ENCODE measurements at regions not wholly inside any gene's neighbourhood (a gene's known extent, or its start where the extent isn't known, plus 50 kb on each side); places are given as distances from the start of the nearest gene placed in this dataset.

DNA sequence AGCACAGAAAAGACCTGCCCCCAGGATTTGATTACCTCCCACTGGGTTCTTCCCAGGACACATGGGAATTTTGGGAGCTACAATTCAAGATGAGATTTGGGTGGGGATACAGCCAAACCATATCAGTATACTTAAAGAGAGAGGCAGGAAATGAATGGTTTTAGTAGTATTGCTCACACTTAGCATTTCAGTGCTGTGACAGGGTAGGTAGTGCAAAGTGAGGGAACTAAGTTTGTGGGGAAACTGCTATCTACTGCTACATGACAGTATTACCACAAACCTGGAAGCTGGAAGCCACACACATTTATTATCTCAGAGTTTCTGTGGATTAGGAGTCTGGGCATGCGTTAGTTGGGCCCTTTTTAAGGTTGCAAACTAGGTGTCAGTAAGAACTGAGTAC, 450.7 kb downstream of the LPIN1 start:
- peaks cover 15% of the 10 kb centered on the region for H3K4me1 Mint-ChIP-seq (ENCODE audit: low read depth)
- DNase-seq (no peak), ATAC-seq (no peak)
- no peak overlapping the region for H3K4me3 Mint-ChIP-seq
- peaks cover 11% of the 10 kb centered on the region for H3K9me3 Mint-ChIP-seq
- no peaks in the 10 kb centered on the region for H3K27me3 Mint-ChIP-seq (ENCODE audit: low read depth)
- H3K36me3 Mint-ChIP-seq (ENCODE audit: insufficient read depth), result no peaks in the 10 kb centered on the region

DNA sequence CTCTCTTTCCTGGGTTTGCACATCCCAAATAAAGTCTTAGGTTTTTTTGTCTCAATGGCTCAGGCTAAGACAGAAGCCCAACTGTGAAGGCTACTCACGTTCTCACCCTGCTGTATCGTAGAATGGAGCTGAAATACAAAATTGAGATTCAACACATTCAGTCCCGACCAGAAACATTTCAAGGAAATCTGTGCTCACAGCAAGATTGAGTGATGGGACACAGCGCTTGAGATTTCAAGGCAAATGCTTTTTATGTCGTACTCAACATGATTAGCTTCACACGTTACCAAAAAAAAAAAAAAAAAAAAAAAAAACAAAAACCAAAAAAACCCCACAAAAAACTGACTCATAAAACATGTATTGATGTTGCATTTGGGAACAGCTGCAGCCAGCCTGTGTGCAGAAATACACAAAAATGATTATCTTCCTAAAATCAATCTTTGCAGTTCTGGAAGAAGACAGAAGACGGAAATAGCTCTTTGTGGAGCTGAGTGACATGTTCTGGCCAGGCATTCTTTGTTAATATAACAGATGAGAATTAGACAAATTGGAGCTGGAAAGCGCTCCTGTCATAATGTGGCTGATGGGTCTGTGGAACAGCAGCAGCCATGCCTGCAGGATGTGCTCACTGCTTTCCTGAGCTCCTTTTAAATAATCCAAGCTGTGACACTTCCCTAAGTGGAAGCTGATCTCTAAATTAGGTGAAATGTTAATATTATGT, 453.2 kb downstream of the LPIN1 start:
- no peak overlapping the region for H3K4me3 Mint-ChIP-seq
- peaks cover 11% of the 10 kb centered on the region for H3K9me3 Mint-ChIP-seq
- H3K27me3 Mint-ChIP-seq (ENCODE audit: low read depth), result no peaks in the 10 kb centered on the region
- ATAC-seq, result no peak
- no peak for DNase-seq
- no peaks in the 10 kb centered on the region for H3K36me3 Mint-ChIP-seq (ENCODE audit: insufficient read depth)
- H3K4me1 Mint-ChIP-seq (ENCODE audit: low read depth), result no peaks in the 10 kb centered on the region

DNA sequence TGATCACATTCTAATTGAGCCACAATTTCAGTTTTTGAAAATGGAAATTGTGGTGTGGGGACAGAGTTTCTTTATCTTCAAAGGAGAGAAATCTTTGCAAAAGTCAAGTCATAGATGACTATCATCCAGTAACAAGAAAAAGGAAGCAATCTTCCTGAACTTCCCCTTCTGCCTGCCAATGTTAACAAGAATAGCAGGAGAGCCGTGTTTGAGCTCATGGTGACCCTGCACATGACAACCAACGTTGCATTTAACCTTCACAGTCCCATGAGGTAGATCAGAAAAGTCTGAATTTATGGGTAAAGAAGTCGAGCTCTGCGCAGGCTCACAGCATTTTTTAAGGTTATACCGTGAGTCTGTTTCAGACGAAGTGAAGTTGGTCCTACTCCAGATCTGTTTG, 454.9 kb downstream of the LPIN1 start:
- peaks cover 11% of the 10 kb centered on the region for H3K9me3 Mint-ChIP-seq
- no peak overlapping the region for H3K4me3 Mint-ChIP-seq
- no peak for DNase-seq
- no peak for ATAC-seq
- H3K27me3 Mint-ChIP-seq (ENCODE audit: low read depth), result no peaks in the 10 kb centered on the region
- H3K4me1 Mint-ChIP-seq (ENCODE audit: low read depth), result no peaks in the 10 kb centered on the region
- H3K36me3 Mint-ChIP-seq (ENCODE audit: insufficient read depth), result no peaks in the 10 kb centered on the region

DNA sequence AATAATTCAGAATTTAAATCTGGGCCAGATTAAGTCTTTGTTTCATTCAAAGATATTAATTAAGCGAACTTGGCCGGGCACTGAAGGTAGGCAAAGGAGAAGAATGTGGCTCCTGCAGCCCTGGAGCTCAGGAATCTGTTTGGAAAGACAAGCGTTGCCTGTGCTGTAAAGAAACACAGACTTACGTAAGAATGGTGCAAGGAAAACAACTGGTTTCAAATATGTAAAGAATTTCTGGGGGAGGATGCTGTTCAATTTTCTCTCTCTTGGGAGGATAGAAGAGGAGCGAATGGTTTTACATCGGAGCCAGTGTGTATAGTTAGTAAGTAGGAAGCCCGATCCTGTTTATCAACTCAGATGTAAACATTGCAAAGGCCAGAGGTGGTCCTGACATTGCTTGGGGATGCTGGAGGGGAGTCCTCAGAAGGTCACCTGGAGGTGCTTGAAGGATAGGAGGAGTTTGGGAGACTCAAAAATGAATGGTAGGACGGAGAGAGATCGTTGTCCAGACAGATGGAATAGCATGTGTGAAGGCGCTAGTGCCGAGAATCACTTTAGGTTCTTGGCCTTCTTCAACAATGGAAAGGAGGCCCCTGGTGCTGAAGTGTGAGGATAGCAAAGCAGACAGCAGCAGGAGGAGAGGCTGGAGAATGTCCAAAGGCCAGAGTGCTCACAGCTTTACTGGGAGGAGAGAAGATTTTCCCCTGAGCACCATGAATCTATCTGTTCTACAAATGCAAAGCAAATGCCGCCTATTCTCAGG, 456.1 kb downstream of the LPIN1 start:
- Mint-ChIP-seq H3K4me3 (no peak overlapping the region), H3K9me3 (peaks cover 2% of the 10 kb centered on the region), H3K4me1 (ENCODE audit: low read depth) (no peaks in the 10 kb centered on the region), H3K27me3 (ENCODE audit: low read depth) (no peaks in the 10 kb centered on the region), H3K36me3 (ENCODE audit: insufficient read depth) (no peaks in the 10 kb centered on the region)
- no peak for DNase-seq
- ATAC-seq, result no peak

DNA sequence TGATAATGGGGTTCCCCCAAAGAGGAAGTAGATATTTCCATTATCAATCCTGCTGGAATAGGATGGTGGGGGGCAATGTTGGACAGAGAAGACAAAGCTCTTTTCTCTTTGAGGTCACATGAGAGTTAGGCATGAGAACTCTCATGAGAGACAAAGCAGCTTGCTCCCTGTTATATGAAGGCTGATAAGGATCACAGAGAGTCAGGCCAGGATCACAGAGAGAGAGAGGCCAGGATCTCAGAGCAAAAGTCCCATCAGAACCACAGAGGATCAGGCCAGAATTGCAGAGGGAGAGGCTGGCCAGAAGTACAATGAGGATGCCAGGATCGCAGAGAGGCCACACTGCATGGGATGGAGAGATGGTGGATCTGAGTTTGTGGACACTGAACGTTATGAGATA, 457.1 kb downstream of the LPIN1 start:
- no peaks in the 10 kb centered on the region for H3K36me3 Mint-ChIP-seq (ENCODE audit: insufficient read depth)
- H3K4me1 Mint-ChIP-seq (ENCODE audit: low read depth), result no peaks in the 10 kb centered on the region
- ATAC-seq, result no peak
- no peaks in the 10 kb centered on the region for H3K9me3 Mint-ChIP-seq
- no peak overlapping the region for H3K4me3 Mint-ChIP-seq
- DNase-seq, result no peak
- no peaks in the 10 kb centered on the region for H3K27me3 Mint-ChIP-seq (ENCODE audit: low read depth)

DNA sequence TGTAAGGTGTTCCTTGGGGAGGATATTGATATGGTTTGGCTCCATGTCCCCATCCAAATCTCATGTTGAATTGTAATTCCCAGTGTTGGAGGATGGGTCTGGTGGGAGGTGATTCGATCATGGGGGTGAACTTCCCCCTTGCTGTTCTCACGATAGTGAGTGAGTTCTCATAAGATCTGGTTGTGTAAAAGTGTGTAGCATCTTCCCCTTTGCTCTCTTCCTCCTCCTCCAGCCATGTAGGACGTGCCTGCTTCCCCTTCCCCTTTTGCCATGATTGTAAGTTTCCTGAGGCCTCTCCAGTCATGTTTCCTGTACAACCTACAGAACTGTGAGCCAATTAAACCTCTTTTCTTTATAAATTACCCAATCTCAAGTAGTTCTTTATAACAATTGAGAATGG, 458.7 kb downstream of the LPIN1 start:
- no peak for DNase-seq
- Mint-ChIP-seq H3K27me3 (ENCODE audit: low read depth) (no peaks in the 10 kb centered on the region), H3K4me1 (ENCODE audit: low read depth) (no peaks in the 10 kb centered on the region), H3K9me3 (no peaks in the 10 kb centered on the region), H3K36me3 (ENCODE audit: insufficient read depth) (no peaks in the 10 kb centered on the region), H3K4me3 (no peak overlapping the region)
- no peak for ATAC-seq

DNA sequence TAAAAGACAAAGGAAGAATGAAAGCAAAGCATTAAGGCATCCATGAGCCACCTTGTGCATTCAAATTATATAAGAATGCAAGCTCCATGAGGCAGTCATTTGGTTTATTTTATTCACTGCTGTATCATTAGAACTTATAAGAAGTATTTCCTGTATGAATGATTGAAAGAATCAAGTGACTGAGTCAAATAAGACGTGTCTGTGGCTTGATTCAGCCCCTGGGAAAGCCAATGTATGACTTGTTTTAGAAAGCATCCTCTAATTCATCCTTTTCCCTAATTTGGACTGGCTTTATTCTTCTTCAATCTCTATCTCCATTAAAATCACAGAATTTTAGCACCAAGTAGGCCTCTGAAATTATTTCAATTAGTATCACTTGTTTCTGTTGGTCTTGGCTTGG, 461.1 kb downstream of the LPIN1 start:
- Mint-ChIP-seq H3K27me3 (ENCODE audit: low read depth) (no peaks in the 10 kb centered on the region), H3K4me3 (no peak overlapping the region), H3K36me3 (ENCODE audit: insufficient read depth) (no peaks in the 10 kb centered on the region), H3K9me3 (no peaks in the 10 kb centered on the region), H3K4me1 (ENCODE audit: low read depth) (no peaks in the 10 kb centered on the region)
- no peak for ATAC-seq
- no peak for DNase-seq

DNA sequence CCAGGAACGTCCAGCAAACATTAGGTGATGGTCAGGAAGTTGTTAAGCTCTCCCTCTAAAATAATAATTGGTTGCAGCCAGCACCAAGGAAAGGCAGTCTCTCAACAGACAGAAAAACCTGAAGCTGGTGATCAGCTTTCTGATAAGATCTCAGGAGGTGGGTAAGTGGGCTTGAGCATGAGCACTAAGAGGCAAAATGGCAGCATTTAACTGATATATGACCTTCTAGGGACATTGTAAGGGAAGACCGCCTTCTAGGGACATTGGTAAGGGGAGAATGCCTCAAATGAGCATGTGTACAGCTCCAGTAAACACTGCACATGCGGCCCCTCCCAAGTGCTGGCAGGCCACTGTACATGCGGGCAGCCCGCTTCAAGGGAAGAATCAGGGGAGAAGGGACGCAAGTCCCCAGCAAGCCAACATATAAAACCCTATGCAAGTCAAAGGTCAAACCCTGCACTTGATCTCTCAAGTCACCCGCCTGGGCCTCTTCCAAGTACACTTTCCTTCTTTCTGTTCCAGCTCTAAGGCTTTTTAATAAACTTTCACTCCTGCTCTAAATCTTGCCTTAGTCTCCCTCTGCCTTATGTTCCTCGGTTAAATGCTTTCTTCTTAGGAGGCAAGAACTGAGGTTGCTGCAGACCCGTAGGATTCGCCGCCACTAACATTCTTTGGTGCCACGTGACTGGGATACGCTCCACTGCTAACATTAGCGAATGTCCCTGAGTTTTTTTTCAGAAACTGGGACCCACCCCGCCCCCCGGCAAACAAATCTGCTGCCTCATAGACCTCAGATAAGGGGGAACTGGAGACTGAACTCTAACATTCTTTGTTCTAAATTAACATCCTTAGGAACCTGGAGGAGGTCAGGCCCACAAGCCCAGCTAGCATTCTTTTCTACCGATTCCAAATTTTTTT, 463.8 kb downstream of the LPIN1 start:
- Mint-ChIP-seq H3K4me1 (ENCODE audit: low read depth) (no peaks in the 10 kb centered on the region), H3K27me3 (ENCODE audit: low read depth) (no peaks in the 10 kb centered on the region), H3K9me3 (no peaks in the 10 kb centered on the region), H3K36me3 (ENCODE audit: insufficient read depth) (no peaks in the 10 kb centered on the region), H3K4me3 (no peak overlapping the region)
- DNase-seq (no peak), ATAC-seq (no peak)

DNA sequence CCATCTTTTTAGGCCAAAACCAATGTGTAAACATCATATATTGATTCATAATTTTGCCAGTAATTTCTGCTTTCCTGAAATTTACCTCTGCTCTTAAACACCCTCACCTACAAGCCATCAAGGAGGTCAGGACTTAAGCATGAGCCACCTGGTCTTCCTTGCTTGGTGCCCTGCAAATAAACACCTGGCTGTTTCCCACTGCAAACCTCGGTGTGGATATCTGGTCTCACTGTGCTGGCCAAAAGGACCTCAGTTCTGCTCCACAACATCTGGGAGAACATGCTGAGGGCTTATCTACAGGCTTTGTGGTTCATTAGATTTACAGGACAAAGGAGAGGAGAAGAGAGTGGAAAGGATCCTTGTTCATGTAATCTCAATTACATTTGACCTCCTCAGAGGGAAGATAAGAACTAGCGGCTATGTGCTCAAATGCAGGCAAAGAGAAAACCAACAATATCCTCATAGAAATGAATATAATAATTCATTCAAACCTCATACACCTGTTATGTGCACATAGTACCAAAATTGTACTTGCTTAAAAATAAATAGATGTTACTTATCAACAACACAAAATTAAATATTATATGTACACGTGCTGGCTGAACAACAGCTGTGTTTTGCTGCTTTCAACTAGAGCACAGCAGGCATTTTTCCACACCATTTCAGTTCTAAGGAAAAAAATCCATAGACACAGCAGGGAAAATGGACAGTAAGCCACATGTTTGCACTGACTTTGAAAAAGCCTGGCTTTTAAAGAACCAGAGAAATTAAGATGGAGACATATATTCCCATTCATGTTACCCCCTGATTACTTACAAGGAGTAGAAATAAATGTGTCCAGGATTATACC, 465.1 kb downstream of the LPIN1 start:
- Mint-ChIP-seq H3K36me3 (ENCODE audit: insufficient read depth) (no peaks in the 10 kb centered on the region), H3K9me3 (no peaks in the 10 kb centered on the region), H3K4me3 (no peak overlapping the region), H3K27me3 (ENCODE audit: low read depth) (no peaks in the 10 kb centered on the region), H3K4me1 (ENCODE audit: low read depth) (no peaks in the 10 kb centered on the region)
- DNase-seq (no peak), ATAC-seq (no peak)

DNA sequence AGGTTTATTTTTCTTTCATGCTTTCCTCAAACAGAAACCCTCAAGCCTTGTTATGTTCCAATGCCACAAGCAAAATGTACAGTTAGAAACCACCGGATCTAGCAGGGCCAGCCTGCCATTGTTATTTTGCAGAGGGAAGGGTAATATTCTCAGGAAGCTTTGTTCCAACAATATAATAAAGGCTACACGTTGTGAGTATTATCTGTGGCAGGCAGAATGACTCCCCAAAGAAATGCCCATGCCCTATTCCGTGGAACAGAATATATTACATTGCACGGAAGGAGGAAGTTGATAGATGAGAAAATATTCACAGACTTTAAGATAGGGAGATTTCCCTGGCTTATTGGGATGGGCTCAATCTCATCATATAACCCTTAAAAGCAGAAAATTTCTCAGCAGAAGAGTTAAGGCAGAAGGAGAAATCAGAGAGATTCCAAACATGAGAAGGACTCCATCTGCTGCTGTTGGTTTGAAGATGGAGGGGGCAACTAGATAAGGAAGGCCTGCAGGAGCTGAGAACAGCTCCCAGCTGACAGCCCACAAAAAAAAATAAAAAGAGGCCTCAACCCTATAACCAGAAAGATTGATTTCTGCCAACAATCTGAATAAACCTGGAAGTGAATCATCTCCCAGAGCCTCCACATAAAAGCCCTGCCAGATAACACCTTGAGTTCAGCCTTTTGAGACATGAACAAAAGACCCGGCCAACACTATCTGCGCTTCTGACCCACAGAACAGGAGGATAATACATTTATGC, 466.6 kb downstream of the LPIN1 start:
- H3K36me3 Mint-ChIP-seq (ENCODE audit: insufficient read depth), result no peaks in the 10 kb centered on the region
- ATAC-seq, result no peak
- no peaks in the 10 kb centered on the region for H3K27me3 Mint-ChIP-seq (ENCODE audit: low read depth)
- no peak for DNase-seq
- H3K4me3 Mint-ChIP-seq, result no peak overlapping the region
- no peaks in the 10 kb centered on the region for H3K9me3 Mint-ChIP-seq
- no peaks in the 10 kb centered on the region for H3K4me1 Mint-ChIP-seq (ENCODE audit: low read depth)

DNA sequence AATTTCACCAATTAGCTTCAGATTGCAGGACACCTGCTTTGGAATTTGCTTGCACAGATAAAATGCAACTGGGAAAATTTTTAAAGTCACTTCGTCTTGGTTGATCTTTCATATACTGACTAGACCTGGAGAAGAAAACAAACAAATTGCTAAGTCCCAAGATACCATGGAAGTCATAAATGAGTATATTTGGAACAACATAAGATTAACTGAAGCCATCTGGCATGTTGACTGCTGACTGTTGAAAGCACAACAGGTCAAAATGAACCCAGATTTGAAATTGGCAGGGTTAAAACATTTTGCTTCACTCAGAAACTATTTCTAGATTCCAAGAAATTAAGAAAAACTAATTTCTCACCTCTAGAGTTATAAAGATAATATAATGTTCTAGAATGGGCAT, 470.7 kb downstream of the LPIN1 start:
- no peaks in the 10 kb centered on the region for H3K9me3 Mint-ChIP-seq
- ATAC-seq (no peak), DNase-seq (no peak)
- H3K4me3 Mint-ChIP-seq, result no peak overlapping the region
- H3K27me3 Mint-ChIP-seq (ENCODE audit: low read depth), result no peaks in the 10 kb centered on the region
- H3K36me3 Mint-ChIP-seq (ENCODE audit: insufficient read depth), result no peaks in the 10 kb centered on the region
- peaks cover 2% of the 10 kb centered on the region for H3K4me1 Mint-ChIP-seq (ENCODE audit: low read depth)

DNA sequence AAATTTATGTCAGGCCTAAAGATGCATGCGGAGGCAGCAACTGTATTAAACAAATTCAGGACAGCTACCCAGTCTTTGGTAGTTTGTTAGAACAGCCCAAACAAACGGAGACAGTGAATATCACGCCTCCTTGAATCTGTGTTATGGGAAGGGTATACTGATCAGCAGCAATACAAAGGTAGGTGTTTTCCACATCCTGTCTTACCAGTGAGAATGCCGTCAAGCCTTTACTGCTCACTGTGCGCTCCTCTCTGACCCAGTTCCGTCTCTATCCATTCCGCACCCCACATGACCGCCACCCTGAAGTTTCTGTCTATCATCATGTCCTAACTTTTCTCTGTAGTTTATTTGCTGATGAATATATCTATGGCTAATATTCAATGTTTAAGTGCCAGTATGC, 473.3 kb downstream of the LPIN1 start:
- H3K9me3 Mint-ChIP-seq, result peaks cover 14% of the 10 kb centered on the region
- peaks cover 5% of the 10 kb centered on the region for H3K36me3 Mint-ChIP-seq (ENCODE audit: insufficient read depth)
- no peak overlapping the region for H3K4me3 Mint-ChIP-seq
- H3K4me1 Mint-ChIP-seq (ENCODE audit: low read depth), result peaks cover 2% of the 10 kb centered on the region
- no peak for DNase-seq
- ATAC-seq, result no peak
- no peaks in the 10 kb centered on the region for H3K27me3 Mint-ChIP-seq (ENCODE audit: low read depth)

DNA sequence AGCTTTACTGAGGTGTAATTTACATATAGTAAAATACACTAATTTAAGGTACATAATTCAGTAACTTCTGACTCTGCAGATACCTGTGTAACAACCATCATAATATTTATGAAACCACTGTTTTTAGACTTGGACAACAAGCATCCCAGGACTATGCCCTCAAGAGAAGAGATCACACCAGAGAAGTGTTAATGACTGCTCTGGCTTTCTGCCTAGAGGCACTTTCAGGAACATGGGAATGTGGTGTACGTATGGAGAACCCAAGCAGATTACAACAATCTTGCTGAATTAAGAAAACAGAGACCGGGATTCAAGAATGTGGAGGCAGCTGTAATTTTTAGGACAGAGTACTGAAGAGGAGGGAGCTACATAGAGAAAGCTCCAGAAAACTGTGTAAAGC, 475.2 kb downstream of the LPIN1 start:
- no peak for DNase-seq
- ATAC-seq, result no peak
- Mint-ChIP-seq H3K27me3 (ENCODE audit: low read depth) (no peaks in the 10 kb centered on the region), H3K9me3 (peaks cover 20% of the 10 kb centered on the region), H3K4me1 (ENCODE audit: low read depth) (peaks cover 2% of the 10 kb centered on the region), H3K4me3 (no peak overlapping the region), H3K36me3 (ENCODE audit: insufficient read depth) (peaks cover 5% of the 10 kb centered on the region)

Data from activated T-cell treated with anti-CD3 and anti-CD28 coated beads, Interleukin-2, amount 50 U/mL, for 4 hours (primary cell).